ENCODE measurements at regions not wholly inside any gene's neighbourhood (a gene's known extent, or its start where the extent isn't known, plus 50 kb on each side); places are given as distances from the start of the nearest gene placed in this dataset.
"Not testable (repeated sequence)": the region's sequence is repeated elsewhere in the genome, so short reads cannot be mapped to it uniquely, and the experiment has no call there.

- no peak for DNase-seq
Observed at GRCh38 chr1:232166942-232167341, 463.0 kb downstream of the SIPA1L2 start.

DNA sequence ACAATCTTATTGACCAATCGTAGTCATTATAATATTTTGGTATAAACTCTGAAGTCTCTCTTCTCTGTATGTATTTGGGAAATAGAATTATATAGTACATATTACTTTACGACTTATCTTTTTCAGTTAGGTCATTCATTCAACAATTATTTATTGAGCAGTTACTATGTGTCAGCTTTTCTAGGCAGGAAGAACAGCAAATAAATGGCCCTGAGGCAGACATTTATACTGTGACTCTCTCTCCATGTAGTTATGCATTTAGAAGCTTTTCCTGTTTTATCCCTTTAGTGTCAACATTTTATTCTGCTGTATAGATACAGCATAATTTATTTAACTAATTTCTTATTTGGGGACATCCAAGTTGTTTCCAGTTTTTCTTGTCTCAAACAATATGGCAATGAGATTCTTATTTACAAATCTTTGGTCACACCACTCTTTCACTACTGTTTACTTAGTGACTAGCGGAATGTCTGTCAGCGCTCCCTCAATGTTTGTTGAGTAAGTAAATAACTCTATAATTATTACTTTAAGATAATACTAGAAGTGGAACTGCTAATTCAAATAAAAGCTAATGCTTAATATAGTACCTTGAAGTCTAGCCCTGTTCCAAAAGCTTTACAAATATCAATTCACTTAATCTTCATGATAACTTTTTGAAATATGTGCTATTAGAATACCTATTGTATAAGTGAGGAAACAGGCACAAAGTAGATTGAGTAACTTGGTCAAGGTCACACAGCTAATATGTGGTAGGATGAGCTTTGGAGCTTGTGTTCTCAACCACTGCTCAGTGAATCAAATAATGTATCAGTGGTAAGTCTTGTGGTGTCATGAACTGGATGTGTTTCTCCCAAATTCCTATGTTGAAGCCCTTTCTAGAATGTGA, 465.6 kb downstream of the SIPA1L2 start:
- no peak for DNase-seq

DNA sequence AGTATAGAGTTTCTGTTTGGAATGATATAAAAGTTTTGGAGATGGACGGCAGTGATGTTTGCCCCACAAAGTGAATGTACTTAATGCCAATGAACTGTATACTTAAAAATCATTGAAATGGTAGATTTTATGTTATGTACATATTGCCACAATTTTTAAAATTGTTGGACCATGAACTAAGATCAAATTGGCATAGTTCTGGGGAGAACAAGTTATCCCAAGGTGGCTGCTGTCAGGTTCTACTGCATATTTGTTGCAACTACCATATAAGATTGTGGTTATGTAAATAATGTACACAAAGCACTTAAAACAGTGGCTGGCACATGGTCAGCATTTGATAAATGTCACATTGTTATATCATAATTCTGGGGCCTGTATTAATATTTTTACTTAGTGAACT, 466.4 kb downstream of the SIPA1L2 start:
- DNase-seq = no peak

- DNase-seq = no peak
Observed at GRCh38 chr1:232162001-232162400, 467.9 kb downstream of the SIPA1L2 start.

DNA sequence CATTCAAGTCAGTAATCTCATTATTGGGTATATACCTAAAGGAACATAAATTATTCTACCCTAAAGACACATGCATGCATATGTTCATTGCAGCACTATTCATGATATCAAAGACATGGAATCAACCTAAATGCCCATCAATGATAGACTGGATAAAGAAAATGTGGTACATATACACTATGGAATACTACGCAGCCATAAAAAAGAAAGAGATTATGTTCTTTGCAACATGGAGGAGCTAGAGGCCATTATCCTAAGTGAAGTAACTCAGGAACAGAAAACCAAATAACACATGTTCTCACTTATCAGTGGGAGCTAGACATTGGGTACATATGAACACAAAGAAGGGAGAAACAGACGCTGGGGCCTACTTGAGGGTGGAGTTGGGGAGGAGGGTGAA, 471.4 kb downstream of the SIPA1L2 start:
- not testable (repeated sequence) for DNase-seq

DNA sequence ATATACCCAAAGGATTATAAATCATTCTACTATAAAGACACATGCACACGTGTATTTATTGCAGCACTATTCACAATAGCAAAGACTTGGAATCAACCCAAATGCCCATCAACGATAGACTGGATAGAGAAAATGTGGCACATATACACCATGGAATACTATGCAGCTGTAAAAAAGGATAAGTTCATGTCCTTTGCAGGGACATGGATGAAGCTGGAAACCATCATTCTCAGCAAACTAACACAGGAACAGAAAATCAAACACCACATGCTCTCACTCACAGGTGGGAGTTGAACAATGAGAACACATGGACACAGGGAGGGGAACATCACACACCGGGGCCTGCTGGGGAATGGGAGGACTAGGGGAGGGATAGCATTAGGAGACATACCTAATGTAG, 473.9 kb downstream of the SIPA1L2 start:
- not testable (repeated sequence) for DNase-seq

DNA sequence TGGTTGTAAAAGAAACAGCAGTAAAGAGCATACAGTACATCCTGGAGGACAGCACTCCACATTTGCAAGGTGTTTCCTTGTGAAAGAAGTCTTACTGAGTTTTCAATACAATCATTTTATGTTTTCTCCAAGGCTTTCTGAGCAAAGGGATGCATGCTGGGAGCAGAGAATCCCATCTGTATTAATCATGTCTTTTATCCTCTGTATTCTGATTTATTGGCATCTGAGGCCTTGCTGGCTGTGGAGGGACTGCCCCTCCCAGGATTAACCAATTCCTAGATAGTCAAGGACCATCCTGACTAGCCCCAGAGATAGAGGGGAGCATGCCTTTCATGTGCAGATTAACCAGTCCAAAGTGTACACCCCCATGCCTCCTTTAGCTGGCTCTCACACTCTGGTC, 476.3 kb downstream of the SIPA1L2 start:
- DNase-seq = no peak

DNA sequence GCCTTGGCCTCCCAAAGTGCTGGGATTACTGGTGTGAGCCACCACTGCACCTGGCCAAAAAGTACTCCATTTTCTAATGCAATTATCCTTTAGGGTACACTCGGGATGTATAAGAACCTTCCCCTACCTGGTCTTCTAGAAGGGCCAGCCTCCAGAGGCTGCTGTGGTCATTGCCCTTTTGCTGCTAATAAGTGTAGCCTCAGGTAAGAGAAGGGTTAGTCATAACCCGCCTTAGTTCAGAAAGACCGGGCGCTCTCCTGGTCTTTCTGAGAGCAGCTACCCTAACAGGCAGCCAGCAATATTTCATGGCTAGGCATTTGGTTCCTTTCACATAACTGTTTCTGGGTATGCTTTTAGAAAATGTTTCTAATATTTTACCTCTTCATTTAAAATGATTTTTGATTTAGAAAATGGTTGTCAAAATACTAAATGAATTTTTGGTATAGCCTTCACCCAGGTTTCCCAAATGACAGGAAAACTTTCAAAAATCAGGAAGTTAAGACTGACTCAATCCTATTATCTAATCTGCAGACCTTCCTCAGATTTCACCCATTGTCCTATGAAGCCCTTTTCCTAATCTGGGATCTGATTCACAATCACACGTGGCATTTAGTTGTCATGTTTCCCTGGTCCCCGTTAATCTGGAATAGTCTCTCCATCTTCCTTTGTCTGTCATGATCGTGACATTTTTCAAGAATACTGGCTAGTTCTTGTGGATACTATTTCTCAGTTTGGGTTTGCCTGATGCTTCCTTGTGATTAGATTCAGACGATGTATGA, 479.0 kb downstream of the SIPA1L2 start:
- DNase-seq = no peak

DNA sequence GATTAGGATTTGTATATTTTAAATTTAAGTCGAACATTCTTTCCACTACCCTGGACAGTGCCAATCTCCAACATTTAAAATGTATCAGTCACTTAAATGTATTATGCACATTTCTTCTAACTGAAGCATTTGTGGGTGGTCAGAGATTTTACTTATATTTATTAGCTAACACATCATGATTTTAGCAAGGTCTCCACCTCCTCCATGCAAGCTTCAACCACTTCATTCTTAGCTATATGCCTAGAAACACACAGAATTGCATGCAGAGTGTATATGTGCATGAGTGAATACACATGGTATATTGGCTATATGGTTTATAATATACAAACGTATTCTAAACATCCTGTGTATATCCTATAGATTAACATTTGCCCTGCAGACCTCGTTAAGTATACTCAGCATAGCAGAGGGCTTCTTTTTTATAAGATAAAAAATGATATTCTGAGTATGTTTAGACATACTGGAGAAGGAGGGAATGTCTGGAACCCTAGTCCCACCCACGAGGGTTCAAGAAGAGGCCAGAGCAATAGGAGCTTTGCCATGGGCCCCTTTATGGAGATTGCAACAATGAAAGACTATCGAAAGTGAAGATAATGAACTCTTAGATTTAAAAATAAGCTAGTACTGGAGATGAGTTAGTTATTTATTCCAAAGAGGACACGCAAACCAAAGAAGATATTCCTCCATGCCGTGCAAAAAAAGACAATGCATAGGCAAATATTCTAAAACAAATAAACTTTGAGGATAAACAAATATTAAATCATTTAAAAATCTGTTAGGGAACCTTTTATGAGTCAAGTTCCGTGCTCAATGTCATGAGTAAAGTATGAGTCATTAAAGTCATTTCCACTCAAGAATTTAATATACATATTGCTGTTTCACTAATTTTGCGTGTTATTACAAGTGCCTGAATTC, 480.4 kb downstream of the SIPA1L2 start:
- DNase-seq = no peak

- DNase-seq = no peak
Observed at GRCh38 chr1:232147215-232147614, 482.7 kb downstream of the SIPA1L2 start.

DNA sequence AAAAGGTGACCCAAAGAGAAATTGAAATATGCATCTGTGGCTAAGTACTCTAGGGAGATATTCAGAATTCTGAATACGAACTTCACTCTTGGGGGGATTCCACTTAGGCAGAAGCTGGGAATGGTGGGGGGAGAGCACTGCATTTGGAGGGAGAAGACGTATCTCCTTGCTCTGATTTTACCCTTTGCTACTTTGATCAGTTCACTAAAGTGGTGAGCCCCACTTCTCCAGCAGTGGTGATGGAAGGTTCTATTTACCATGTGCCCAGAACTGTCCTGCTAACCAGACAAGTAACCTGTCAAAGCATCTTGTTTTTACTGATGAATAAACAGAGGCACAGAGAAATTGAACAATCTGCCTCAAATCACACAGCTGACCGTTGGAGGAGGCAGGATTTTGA, 483.4 kb downstream of the SIPA1L2 start:
- DNase-seq = no peak

- DNase-seq = no peak
Observed at GRCh38 chr1:232145768-232146167, 484.2 kb downstream of the SIPA1L2 start.

- no peak for DNase-seq
Observed at GRCh38 chr1:232144696-232145230, 485.2 kb downstream of the SIPA1L2 start.

DNA sequence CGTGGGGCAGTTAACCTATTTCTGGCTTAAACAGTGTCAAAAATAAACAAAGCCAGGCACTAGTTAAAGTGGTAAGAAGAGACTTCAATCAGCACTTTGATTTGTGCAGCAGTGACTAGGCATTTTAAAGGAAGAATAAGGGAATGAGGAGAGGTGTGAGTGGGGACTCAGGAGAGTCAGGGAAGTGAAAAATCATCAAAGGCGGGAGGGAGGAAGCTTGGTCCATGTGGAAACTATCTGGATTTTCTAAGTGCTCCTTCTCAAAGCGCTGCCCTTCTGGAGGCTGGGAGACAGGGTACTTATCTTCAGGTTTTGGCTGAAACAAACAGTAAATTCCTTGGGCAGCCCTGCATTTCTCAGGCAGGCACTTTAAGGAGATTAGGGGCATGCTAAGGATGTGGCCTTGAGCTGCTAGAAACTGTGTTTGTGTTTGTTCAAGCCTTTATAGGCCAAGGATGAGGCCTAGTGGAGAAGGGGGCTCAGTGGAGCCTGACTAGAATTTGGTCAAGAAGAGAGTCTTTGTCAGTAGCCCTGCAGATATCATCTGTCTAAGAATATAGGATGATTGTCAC, 486.5 kb downstream of the SIPA1L2 start:
- DNase-seq = no peak

DNA sequence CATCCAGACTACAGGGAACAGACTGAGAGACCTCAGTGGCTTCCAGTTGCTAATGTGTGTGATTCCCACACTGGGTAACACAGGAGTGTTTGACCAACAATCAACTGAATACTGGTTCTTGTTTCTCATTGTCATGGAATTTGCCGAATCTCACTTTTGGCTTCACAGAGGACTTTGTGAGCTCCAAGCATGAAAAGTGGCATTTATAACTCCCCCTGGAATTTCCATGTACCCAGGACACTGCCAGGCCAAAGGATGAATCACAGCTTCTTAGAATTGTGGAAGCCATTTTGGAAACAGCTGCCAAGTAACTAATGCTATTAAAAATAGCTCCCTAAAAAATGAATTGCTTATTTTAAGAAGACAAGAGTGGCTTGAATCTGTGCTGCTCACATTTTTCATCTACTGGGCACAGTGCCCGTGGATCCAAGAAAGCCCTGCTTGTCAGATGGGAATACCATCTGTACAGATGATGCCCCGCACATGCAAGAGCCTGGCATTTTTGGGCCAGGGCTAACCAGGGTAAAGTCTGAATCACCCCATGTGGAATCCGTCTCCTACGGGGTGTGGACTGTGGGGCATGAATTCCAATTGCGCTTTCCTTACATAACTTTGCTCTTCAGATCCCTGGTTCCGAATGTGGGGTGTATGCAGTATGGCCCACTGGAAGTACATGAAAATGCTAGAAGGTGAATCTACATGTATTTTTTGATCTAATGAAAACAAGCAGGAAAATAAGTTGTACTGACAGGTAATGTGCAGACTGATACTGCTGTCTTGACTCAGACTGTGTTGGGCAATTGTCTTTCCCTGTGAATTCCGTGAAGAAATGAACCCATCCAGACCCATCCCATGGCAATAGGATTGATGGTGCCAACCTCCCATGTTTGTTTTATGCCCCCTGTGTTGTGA, 487.3 kb downstream of the SIPA1L2 start:
- DNase-seq = no peak

DNA sequence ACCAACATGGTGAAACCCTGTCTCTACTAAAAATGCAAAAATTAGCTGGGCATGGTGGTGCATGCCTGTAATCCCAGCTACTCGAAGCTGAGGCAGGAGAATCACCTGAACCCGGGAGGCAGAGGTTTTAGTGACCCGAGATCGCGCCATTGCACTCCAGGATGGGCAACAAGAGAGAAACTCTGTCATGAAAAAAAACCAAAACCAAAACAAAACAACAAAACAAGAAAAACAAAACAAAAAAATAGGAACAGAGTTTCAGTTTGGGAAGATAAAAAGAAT, 488.8 kb downstream of the SIPA1L2 start:
- not testable (repeated sequence) for DNase-seq

DNA sequence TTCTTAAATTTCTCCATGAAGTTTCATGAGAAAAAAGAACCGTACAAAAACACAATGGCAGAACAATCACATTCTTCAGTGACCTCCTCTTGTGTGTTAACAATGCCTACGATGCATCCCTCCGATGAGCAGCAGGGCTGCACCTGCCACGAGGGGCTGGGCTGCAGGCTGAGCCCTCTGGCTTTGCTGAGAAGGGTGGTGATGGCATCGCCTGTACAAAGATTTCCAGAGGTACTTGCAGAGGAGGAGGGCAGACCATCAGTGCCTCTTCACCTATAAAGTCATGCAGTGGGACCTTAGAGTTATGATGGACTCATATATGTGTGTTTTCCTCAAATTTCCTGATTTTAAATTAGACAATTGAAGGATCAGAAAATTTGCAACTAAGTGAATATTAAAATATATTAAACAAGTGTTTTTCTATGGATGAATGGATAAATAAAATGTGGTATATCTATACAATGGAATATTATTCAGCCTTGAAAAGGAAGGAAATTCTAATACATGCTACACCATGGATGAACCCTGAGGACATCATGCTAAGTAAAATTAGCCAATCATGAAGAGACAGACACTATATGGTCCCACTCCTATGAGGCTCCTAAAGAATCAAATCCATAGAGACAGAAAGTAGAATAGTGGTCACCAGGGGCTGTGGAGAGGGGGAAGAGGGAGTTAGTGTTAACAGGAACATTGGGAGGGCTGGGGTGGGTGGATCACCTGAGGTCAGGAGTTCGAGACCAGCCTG, 489.3 kb downstream of the SIPA1L2 start:
- DNase-seq = no peak

- no peak for DNase-seq
Observed at GRCh38 chr1:232139444-232139843, 490.5 kb downstream of the SIPA1L2 start.

GRCh38 chr1:232138044-232138443, 491.9 kb downstream of the SIPA1L2 start:
- no peak for DNase-seq

GRCh38 chr1:232137066-232137465, 492.9 kb downstream of the SIPA1L2 start:
- DNase-seq = no peak
